ENCODE measurements at regions not wholly inside any gene's neighbourhood (a gene's known extent, or its start where the extent isn't known, plus 50 kb on each side); places are given as distances from the start of the nearest gene placed in this dataset.

GRCh38 chr5:4901305-4901811 is 238.8 kb upstream of the ADAMTS16 start:
- TF ChIP-seq CTCF (IDR thresholded peaks at IDR 0.05), result no peak
- TF ChIP-seq ZFX (IDR thresholded peaks at IDR 0.05; ENCODE audit: borderline replicate concordance), result no peak

Data from 22Rv1 (cell line).